Calu3 (cell line): ENCODE measurements at regions not wholly inside any gene's neighbourhood (a gene's known extent, or its start where the extent isn't known, plus 50 kb on each side); places are given as distances from the start of the nearest gene placed in this dataset.

Source experiments
- BruUV-seq: library from RNA; stranded (reverse); fragments of 400-500 nt; replicated peaks from 2 replicates; lab custom pipeline; 2021; lab: Mats Ljungman, UMichigan
- CTCF ChIA-PET: fragments of 300-600 bp; sonication (Branson Sonifier 250); formaldehyde crosslinking; loops from one replicate; lab custom pipeline; 2022; ENCODE audit warnings: antibody characterized with exemption; lab: Charles Lee
- DNase-seq: peaks from one replicate; pipeline ENCODE4 v3.0.0; 2022
- H3K27ac Mint-ChIP-seq: one replicate; pipeline ENCODE4 v1.8.0; 2022; ENCODE audit warnings: mixed read lengths; ENCODE audit not compliant: unreplicated experiment
- H3K27me3 Mint-ChIP-seq: one replicate; pipeline ENCODE4 v1.8.0; 2022; ENCODE audit warnings: mixed read lengths; ENCODE audit not compliant: unreplicated experiment
- H3K36me3 Mint-ChIP-seq: one replicate; pipeline ENCODE4 v1.8.0; 2022; ENCODE audit warnings: mild to moderate bottlenecking, moderate library complexity, mixed read lengths; ENCODE audit not compliant: insufficient read depth, unreplicated experiment
- H3K4me1 Mint-ChIP-seq: one replicate; pipeline ENCODE4 v1.8.0; 2022; ENCODE audit warnings: mild to moderate bottlenecking, low read depth, mixed read lengths; ENCODE audit not compliant: unreplicated experiment
- H3K4me3 Mint-ChIP-seq: one replicate; pipeline ENCODE4 v1.8.0; 2022; ENCODE audit warnings: mild to moderate bottlenecking, low read depth, moderate library complexity, mixed read lengths; ENCODE audit not compliant: unreplicated experiment
- H3K9me3 Mint-ChIP-seq: one replicate; pipeline ENCODE4 v1.8.0; 2022; ENCODE audit warnings: low read depth, mixed read lengths; ENCODE audit not compliant: unreplicated experiment
- intact Hi-C: fragments of 100-400 bp; cut with micrococcal nuclease; formaldehyde crosslinking; loops from one replicate; pipeline ENCODE4 v1.10.0; 2022; ENCODE audit not compliant: unreplicated experiment
- TF ChIP-seq, protein P1 (sequence below): fragments of 200-600 bp; IDR thresholded peaks from one replicate; pipeline ENCODE4 v1.8.0; 2022; ENCODE audit warnings: antibody characterized with exemption; ENCODE audit not compliant: unreplicated experiment

DNA sequence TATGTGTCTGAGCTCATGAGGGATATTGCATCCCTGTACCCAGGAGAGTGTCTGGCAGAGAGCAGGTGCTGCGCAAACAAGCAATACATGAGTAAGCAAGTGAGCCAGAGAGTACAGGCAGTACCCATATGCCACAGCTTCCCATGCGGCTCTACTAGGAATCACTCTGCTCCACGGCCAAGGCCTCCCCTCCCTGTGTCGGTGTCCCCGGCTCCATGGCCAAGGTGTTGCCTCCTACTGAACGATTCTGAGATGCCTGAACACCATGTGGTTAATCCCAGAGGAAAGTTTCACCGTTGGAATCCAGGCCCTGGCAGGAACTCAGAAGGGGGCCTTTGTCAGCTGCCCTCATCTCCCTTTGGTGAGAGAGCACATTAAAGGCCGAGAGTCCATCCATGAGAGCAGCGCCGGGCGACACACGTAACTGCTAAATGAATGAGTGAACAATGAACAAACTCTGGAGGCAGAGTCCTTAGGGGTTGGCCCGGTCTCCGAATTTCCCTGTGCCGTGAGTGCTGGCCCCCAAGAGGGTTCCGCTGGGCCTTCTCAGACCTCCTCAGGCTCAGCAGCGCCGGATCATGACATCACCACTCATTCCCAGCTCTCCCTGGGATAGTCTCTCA is 136.0 kb upstream of the FAM20C start:
- H3K36me3 Mint-ChIP-seq = no peaks in the 10 kb centered on the region
- no peak overlapping the region for H3K27ac Mint-ChIP-seq
- no TSS peak for BruUV-seq
- H3K27me3 Mint-ChIP-seq = peaks cover 97% of the 10 kb centered on the region
- TF ChIP-seq, protein P1, sequence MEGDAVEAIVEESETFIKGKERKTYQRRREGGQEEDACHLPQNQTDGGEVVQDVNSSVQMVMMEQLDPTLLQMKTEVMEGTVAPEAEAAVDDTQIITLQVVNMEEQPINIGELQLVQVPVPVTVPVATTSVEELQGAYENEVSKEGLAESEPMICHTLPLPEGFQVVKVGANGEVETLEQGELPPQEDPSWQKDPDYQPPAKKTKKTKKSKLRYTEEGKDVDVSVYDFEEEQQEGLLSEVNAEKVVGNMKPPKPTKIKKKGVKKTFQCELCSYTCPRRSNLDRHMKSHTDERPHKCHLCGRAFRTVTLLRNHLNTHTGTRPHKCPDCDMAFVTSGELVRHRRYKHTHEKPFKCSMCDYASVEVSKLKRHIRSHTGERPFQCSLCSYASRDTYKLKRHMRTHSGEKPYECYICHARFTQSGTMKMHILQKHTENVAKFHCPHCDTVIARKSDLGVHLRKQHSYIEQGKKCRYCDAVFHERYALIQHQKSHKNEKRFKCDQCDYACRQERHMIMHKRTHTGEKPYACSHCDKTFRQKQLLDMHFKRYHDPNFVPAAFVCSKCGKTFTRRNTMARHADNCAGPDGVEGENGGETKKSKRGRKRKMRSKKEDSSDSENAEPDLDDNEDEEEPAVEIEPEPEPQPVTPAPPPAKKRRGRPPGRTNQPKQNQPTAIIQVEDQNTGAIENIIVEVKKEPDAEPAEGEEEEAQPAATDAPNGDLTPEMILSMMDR = no peak
- intact Hi-C loops = no loop called here
- DNase-seq = no peak
- H3K9me3 Mint-ChIP-seq = no peaks in the 10 kb centered on the region
- no peak overlapping the region for H3K4me3 Mint-ChIP-seq
- CTCF ChIA-PET = no interaction called here
- no peaks in the 10 kb centered on the region for H3K4me1 Mint-ChIP-seq

DNA sequence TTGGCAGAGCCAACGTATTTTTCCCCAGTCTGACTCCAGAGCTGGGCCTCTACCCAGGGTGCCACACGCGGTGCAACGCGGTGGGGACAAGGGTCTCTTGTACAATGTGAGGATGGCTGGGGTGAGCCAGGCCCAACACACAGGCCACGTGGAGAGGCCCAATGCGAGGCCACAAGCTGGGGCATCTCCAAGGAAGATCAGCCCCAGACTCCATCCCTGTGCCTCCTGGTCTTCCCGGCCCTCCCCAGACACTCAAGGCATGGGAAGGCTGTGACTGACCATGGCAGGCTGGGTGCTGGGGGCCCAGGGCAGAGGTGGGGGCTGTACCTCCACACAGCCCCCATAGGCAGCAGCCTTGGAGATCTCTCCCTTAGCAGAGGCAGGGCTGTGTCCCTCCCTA is 135.3 kb upstream of the FAM20C start:
- BruUV-seq = no TSS peak
- intact Hi-C loops = no loop called here
- Mint-ChIP-seq H3K4me1 (no peaks in the 10 kb centered on the region), H3K36me3 (no peaks in the 10 kb centered on the region), H3K27ac (no peak overlapping the region), H3K4me3 (no peak overlapping the region), H3K27me3 (peaks cover 97% of the 10 kb centered on the region), H3K9me3 (no peaks in the 10 kb centered on the region)
- CTCF ChIA-PET = no interaction called here
- TF ChIP-seq, protein P1 = no peak
- no peak for DNase-seq

DNA sequence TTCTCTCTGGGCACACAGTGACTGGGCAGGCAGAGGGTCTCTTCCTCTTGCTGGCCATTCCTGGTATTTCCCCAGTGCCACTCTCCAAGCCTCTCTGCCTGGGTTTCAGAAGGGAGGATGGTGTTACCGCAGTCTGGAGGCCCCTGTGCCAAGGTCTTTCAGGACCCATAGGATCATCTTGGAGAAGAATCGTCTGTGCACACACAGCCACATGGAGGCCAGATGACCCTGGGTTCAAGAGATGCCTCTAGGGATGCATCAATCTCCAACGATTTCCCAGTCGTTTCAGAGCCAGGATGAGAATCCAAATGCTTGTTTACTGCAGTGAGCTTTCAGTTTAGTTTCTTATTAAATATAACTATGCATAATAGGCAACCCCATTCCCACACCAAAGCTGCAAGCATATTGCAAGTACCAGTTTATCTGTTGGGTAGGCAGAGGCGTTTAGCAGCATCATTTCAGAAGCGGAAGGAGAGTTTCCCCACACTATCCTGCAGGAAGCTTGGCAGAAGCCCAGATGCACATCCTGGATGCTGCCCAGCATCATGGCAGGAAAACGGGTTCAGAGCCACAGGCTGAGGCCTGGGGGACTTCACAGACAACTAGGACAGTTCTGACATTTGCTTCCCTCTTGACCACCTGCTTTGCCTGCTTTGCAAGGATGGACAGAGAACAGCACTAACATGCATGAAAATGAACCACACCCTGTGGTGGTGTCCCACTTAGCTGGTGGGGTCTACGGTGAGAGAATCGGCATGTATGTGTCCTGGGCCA is 134.7 kb upstream of the FAM20C start:
- Mint-ChIP-seq H3K4me1 (no peaks in the 10 kb centered on the region), H3K4me3 (no peak overlapping the region), H3K27me3 (peaks cover 97% of the 10 kb centered on the region), H3K9me3 (no peaks in the 10 kb centered on the region), H3K36me3 (no peaks in the 10 kb centered on the region), H3K27ac (no peak overlapping the region)
- CTCF ChIA-PET = no interaction called here
- no peak for DNase-seq
- TF ChIP-seq, protein P1 = no peak
- BruUV-seq = no TSS peak
- intact Hi-C loops = no loop called here

DNA sequence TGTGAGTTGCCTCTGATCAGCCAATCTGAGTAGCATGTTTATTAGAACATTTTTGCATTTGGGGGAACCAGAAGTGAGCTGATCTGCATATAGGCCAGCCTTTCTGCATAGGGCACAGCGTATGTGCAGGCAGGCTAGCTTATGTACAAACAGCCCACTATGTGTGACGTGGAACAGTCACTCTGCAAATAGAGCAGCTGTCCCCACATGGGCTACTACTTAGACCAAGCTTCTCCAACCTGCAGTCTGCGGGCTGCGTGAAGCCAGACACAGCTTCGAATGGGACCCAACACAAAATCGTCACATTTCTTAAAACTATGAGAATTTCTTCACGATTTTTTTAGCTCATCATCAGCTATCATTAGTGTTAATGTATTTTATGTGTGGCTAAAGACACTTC is 134.1 kb upstream of the FAM20C start:
- Mint-ChIP-seq H3K4me3 (no peak overlapping the region), H3K4me1 (no peaks in the 10 kb centered on the region), H3K9me3 (no peaks in the 10 kb centered on the region), H3K27ac (no peak overlapping the region), H3K36me3 (no peaks in the 10 kb centered on the region), H3K27me3 (peaks cover 90% of the 10 kb centered on the region)
- DNase-seq = no peak
- intact Hi-C loops = no loop called here
- CTCF ChIA-PET = no interaction called here
- BruUV-seq = no TSS peak
- TF ChIP-seq, protein P1 = no peak
